ENCODE measurements at regions not wholly inside any gene's neighbourhood (a gene's known extent, or its start where the extent isn't known, plus 50 kb on each side); places are given as distances from the start of the nearest gene placed in this dataset.

GRCh38 chr1:63041660-63042059 is 257.7 kb downstream of the ATG4C start:
- DNase-seq (ENCODE audit: low read depth in 2 of 2) = no peak

GRCh38 chr1:63042278-63042677 is 258.3 kb downstream of the ATG4C start:
- no peak for DNase-seq (ENCODE audit: low read depth in 2 of 2)

- DNase-seq (ENCODE audit: low read depth in 2 of 2) = no peak
These were observed 262.6 kb downstream of the ATG4C start for GRCh38 chr1:63046539-63046938.

GRCh38 chr1:63049135-63049534 is 265.2 kb downstream of the ATG4C start:
- no peak for DNase-seq (ENCODE audit: low read depth in 2 of 2)

GRCh38 chr1:63051356-63051755 is 267.4 kb downstream of the ATG4C start:
- DNase-seq (ENCODE audit: low read depth in 2 of 2) = no peak

- no peak for DNase-seq (ENCODE audit: low read depth in 2 of 2)
These were observed 268.0 kb downstream of the ATG4C start for GRCh38 chr1:63051886-63052285.

- DNase-seq (ENCODE audit: low read depth in 2 of 2) = no peak
These were observed 268.2 kb upstream of the FOXD3 start for GRCh38 chr1:63054184-63054583.

- DNase-seq (ENCODE audit: low read depth in 2 of 2) = no peak
These were observed 259.0 kb upstream of the FOXD3 start for GRCh38 chr1:63063367-63063766.

GRCh38 chr1:63064135-63064534 is 258.2 kb upstream of the FOXD3 start:
- no peak for DNase-seq (ENCODE audit: low read depth in 2 of 2)

- no peak for DNase-seq (ENCODE audit: low read depth in 2 of 2)
These were observed 253.7 kb upstream of the FOXD3 start for GRCh38 chr1:63068626-63069025.

- no peak for DNase-seq (ENCODE audit: low read depth in 2 of 2)
These were observed 253.2 kb upstream of the FOXD3 start for GRCh38 chr1:63069214-63069613.

GRCh38 chr1:63073309-63074306 is 248.8 kb upstream of the FOXD3 start:
- no peak for DNase-seq (ENCODE audit: low read depth in 2 of 2)

GRCh38 chr1:63074321-63074720 is 248.0 kb upstream of the FOXD3 start:
- DNase-seq (ENCODE audit: low read depth in 2 of 2) = no peak

- no peak for DNase-seq (ENCODE audit: low read depth in 2 of 2)
These were observed 239.6 kb upstream of the FOXD3 start for GRCh38 chr1:63082766-63083165.

- no peak for DNase-seq (ENCODE audit: low read depth in 2 of 2)
These were observed 234.4 kb upstream of the FOXD3 start for GRCh38 chr1:63087966-63088365.

GRCh38 chr1:63099188-63099587 is 223.2 kb upstream of the FOXD3 start:
- no peak for DNase-seq (ENCODE audit: low read depth in 2 of 2)

GRCh38 chr1:63101336-63101735 is 221.0 kb upstream of the FOXD3 start:
- no peak for DNase-seq (ENCODE audit: low read depth in 2 of 2)

GRCh38 chr1:63103682-63104081 is 218.7 kb upstream of the FOXD3 start:
- DNase-seq (ENCODE audit: low read depth in 2 of 2) = no peak

- no peak for DNase-seq (ENCODE audit: low read depth in 2 of 2)
These were observed 215.3 kb upstream of the FOXD3 start for GRCh38 chr1:63107066-63107465.

- no peak for DNase-seq (ENCODE audit: low read depth in 2 of 2)
These were observed 214.2 kb upstream of the FOXD3 start for GRCh38 chr1:63108206-63108605.

- no peak for DNase-seq (ENCODE audit: low read depth in 2 of 2)
These were observed 210.0 kb upstream of the FOXD3 start for GRCh38 chr1:63112155-63112900.

- DNase-seq (ENCODE audit: low read depth in 2 of 2) = no peak
These were observed 206.8 kb upstream of the FOXD3 start for GRCh38 chr1:63115527-63115926.

- no peak for DNase-seq (ENCODE audit: low read depth in 2 of 2)
These were observed 206.4 kb upstream of the FOXD3 start for GRCh38 chr1:63116016-63116415.

Data from stimulated activated CD4-positive, alpha-beta T cell treated with anti-CD3 and anti-CD28 coated beads, Interleukin-12 subunit alpha, Interleukin-12 subunit beta, amount 100 ng/mL, for 24 hours (primary cell).